CD4-positive, alpha-beta T cell (primary cell): ENCODE measurements at regions not wholly inside any gene's neighbourhood (a gene's known extent, or its start where the extent isn't known, plus 50 kb on each side); places are given as distances from the start of the nearest gene placed in this dataset.

Experiments used
- ATAC-seq: fragments of 200-7000 bp; cut with Tn5 transposase; one replicate; pipeline ENCODE4 v1.10.0; 2022; ENCODE audit warnings: mild to moderate bottlenecking; ENCODE audit not compliant: poor library complexity
- CTCF ChIA-PET: fragments of 350-600 bp; sonication (Branson Sonifier 250); formaldehyde crosslinking; loops from one replicate; lab custom pipeline; 2021; ENCODE audit warnings: antibody characterized with exemption, inconsistent platforms; lab: Charles Lee
- POLR2A ChIA-PET: fragments of 350-600 bp; sonication (Branson Sonifier 250); formaldehyde crosslinking; loops from one replicate; lab custom pipeline; 2021; ENCODE audit warnings: antibody characterized with exemption, inconsistent platforms; lab: Charles Lee
- DNase-seq, 14 experiments: peaks; one replicate each; pipeline ENCODE4 v3.0.0-alpha.2; 2013 to 2020; ENCODE audit warnings: mixed read lengths in 2 of 14
- H3K27ac ChIP-seq, 2 donors: one replicate each; pipeline versions ENCODE4 v1.5.1 to v1.7.0; 2013; ENCODE audit warnings: low read length in 2 of 2, low read depth in 1 of 2, mild to moderate bottlenecking in 1 of 2
- H3K27me3 ChIP-seq, 2 experiments: 1 replicate in 1 of 2; 2 replicates in 1 of 2; pipeline versions ENCODE4 v1.6.1 to v1.7.0; 2013; ENCODE audit warnings: low read length in 2 of 2, control low read depth in 1 of 2, mild to moderate bottlenecking in 1 of 2, moderate library complexity in 1 of 2; ENCODE audit not compliant: insufficient read depth in 2 of 2, control insufficient read depth in 1 of 2
- H3K36me3 ChIP-seq: one replicate; pipeline ENCODE4 v1.6.1; 2013; ENCODE audit warnings: low read length, control low read depth; ENCODE audit not compliant: insufficient read depth
- H3K4me1 ChIP-seq: one replicate; pipeline ENCODE4 v1.6.1; 2013; ENCODE audit warnings: low read length, control low read depth; ENCODE audit not compliant: insufficient read depth
- H3K4me3 ChIP-seq: one replicate; pipeline ENCODE4 v1.5.1; 2013; ENCODE audit warnings: mild to moderate bottlenecking, low read length, moderate library complexity
- H3K9me3 ChIP-seq, 2 experiments: 1 replicate in 1 of 2; 2 replicates in 1 of 2; pipeline versions ENCODE4 v1.6.1 to v1.7.0; 2013; ENCODE audit warnings: low read length in 2 of 2, mild to moderate bottlenecking in 2 of 2, control low read depth in 1 of 2, moderate library complexity in 1 of 2; ENCODE audit not compliant: control insufficient read depth in 1 of 2, insufficient read depth in 1 of 2
- H3K27ac Mint-ChIP-seq: one replicate; pipeline ENCODE4 v1.8.0; 2020; ENCODE audit warnings: mixed read lengths
- H3K27me3 Mint-ChIP-seq: one replicate; pipeline ENCODE4 v1.8.0; 2021; ENCODE audit warnings: mixed read lengths
- H3K36me3 Mint-ChIP-seq: one replicate; pipeline ENCODE4 v1.8.0; 2021; ENCODE audit warnings: low read depth, mixed read lengths
- H3K4me1 Mint-ChIP-seq: one replicate; pipeline ENCODE4 v1.8.0; 2021; ENCODE audit warnings: low read depth, mixed read lengths
- H3K4me3 Mint-ChIP-seq: one replicate; pipeline ENCODE4 v1.8.0; 2020; ENCODE audit warnings: mild to moderate bottlenecking, mixed read lengths
- H3K9me3 Mint-ChIP-seq: one replicate; pipeline ENCODE4 v1.8.0; 2020; ENCODE audit warnings: mixed read lengths
- CTCF ChIP-seq: fragments of 200-600 bp; IDR thresholded peaks from one replicate; pipeline ENCODE4 v1.8.0; 2022; ENCODE audit warnings: antibody characterized with exemption, mild to moderate bottlenecking
- intact Hi-C, 2 experiments: fragments of 100-400 bp; cut with DNase I in 1 of 2; cut with micrococcal nuclease in 1 of 2; formaldehyde crosslinking; loops; one replicate each; pipeline versions ENCODE4 v1.15.1 to v1.9.0; 2023 to 2025; cut with DNase I, micrococcal nuclease

- Mint-ChIP-seq H3K27ac (no peak overlapping the region), H3K4me1 (no peaks in the 10 kb centered on the region), H3K4me3 (no peak overlapping the region), H3K9me3 (peaks cover 8% of the 10 kb centered on the region), H3K36me3 (no peaks in the 10 kb centered on the region), H3K27me3 (no peaks in the 10 kb centered on the region)
- Histone ChIP-seq H3K27ac (no peak overlapping the region), H3K4me1 (no peaks in the 10 kb centered on the region), H3K9me3 (no peaks in the 10 kb centered on the region), H3K27me3 (no peaks in the 10 kb centered on the region), H3K36me3 (no peaks in the 10 kb centered on the region), H3K4me3 (no peak overlapping the region)
- CTCF ChIA-PET = no interaction called here
- POLR2A ChIA-PET = no interaction called here
- intact Hi-C loops = no loop called here
- no peak for TF ChIP-seq CTCF
- DNase-seq (no peak), ATAC-seq (no peak)
These were observed 563.0 kb downstream of the LRRIQ3 start for GRCh38 chr1:73635021-73635420.

- DNase-seq (no peak), ATAC-seq (no peak)
- ChIA-PET CTCF (no interaction called here), POLR2A (no interaction called here)
- Histone ChIP-seq H3K4me3 (no peak overlapping the region), H3K27me3 (no peaks in the 10 kb centered on the region), H3K9me3 (peaks cover 0 to 3% of the 10 kb centered on the region in 2 experiments), H3K36me3 (no peaks in the 10 kb centered on the region), H3K27ac (no peak overlapping the region), H3K4me1 (no peaks in the 10 kb centered on the region)
- no peaks in the 10 kb centered on the region for H3K27me3 Mint-ChIP-seq
- intact Hi-C loops = no loop called here
- no peaks in the 10 kb centered on the region for H3K4me1 Mint-ChIP-seq
- no peaks in the 10 kb centered on the region for H3K36me3 Mint-ChIP-seq
- peaks cover 6% of the 10 kb centered on the region for H3K9me3 Mint-ChIP-seq
- no peak overlapping the region for H3K4me3 Mint-ChIP-seq
- TF ChIP-seq CTCF = no peak
- no peak overlapping the region for H3K27ac Mint-ChIP-seq
These were observed 570.3 kb downstream of the LRRIQ3 start for GRCh38 chr1:73627723-73628122.

- no peaks in the 10 kb centered on the region for H3K27me3 Mint-ChIP-seq
- no peak for ATAC-seq
- H3K4me1 ChIP-seq = no peaks in the 10 kb centered on the region
- POLR2A ChIA-PET = no interaction called here
- TF ChIP-seq CTCF = no peak
- DNase-seq = no peak
- H3K9me3 Mint-ChIP-seq = peaks cover 6% of the 10 kb centered on the region
- no peak overlapping the region for H3K27ac ChIP-seq
- no peaks in the 10 kb centered on the region for H3K27me3 ChIP-seq
- H3K36me3 ChIP-seq = no peaks in the 10 kb centered on the region
- no peaks in the 10 kb centered on the region for H3K36me3 Mint-ChIP-seq
- intact Hi-C loops = no loop called here
- H3K4me1 Mint-ChIP-seq = no peaks in the 10 kb centered on the region
- H3K9me3 ChIP-seq = peaks cover 0 to 3% of the 10 kb centered on the region in 2 experiments
- no peak overlapping the region for H3K4me3 Mint-ChIP-seq
- no peak overlapping the region for H3K27ac Mint-ChIP-seq
- CTCF ChIA-PET = no interaction called here
- H3K4me3 ChIP-seq = no peak overlapping the region
These were observed 571.6 kb downstream of the LRRIQ3 start for GRCh38 chr1:73626326-73626725.
